Endothelial cell of umbilical vein (primary cell): ENCODE measurements at regions not wholly inside any gene's neighbourhood (a gene's known extent, or its start where the extent isn't known, plus 50 kb on each side); places are given as distances from the start of the nearest gene placed in this dataset.
"Not testable (repeated sequence)": the region's sequence is repeated elsewhere in the genome, so short reads cannot be mapped to it uniquely, and the experiment has no call there.

Experiments
- BruUV-seq: library from RNA; stranded (reverse); fragments of 400-500 nt; replicated peaks from 2 replicates; lab custom pipeline; 2021; lab: Mats Ljungman, UMichigan
- CTCF ChIA-PET: fragments of 300-600, 350-600 bp; sonication (Branson Sonifier 250); formaldehyde crosslinking; loops from one replicate; lab custom pipeline; 2021; ENCODE audit warnings: antibody characterized with exemption, inconsistent platforms; lab: Charles Lee
- POLR2A ChIA-PET: fragments of 300-600, 350-600 bp; sonication (Branson Sonifier 250); formaldehyde crosslinking; loops from one replicate; lab custom pipeline; 2021; ENCODE audit warnings: antibody characterized with exemption, inconsistent platforms; lab: Charles Lee
- DNase-seq: peaks from one replicate; pipeline ENCODE4 v3.0.0-alpha.2; 2011; ENCODE audit warnings: low read depth, low spot score
- FAIRE-seq: peaks from 2 replicates; lab custom pipeline; 2011; peaks lifted over from hg19 to GRCh38; lab: Jason Lieb, UNC
- H2AFZ ChIP-seq: 2 replicates; pipeline ENCODE4 v1.6.0; 2012; ENCODE audit warnings: low read depth, low read length, control low read depth, inconsistent platforms
- H3K27ac ChIP-seq: 2 replicates; pipeline ENCODE4 v1.5.1; 2011; ENCODE audit warnings: low read depth, mild to moderate bottlenecking, control low read depth, low read length, moderate library complexity; ENCODE audit not compliant: insufficient read depth
- H3K27me3 ChIP-seq, 2 experiments: 2 replicates each; pipeline versions ENCODE4 v1.6.0 to v1.6.1; 2011; ENCODE audit warnings: low read length in 2 of 2, mixed read lengths in 1 of 2; ENCODE audit not compliant: control insufficient read depth in 2 of 2, insufficient read depth in 2 of 2
- H3K36me3 ChIP-seq, 2 experiments: 2 replicates in 1 of 2; 3 replicates in 1 of 2; pipeline ENCODE4 v1.5.1; 2011; ENCODE audit warnings: low read length in 2 of 2, mild to moderate bottlenecking in 1 of 2, moderate library complexity in 1 of 2; ENCODE audit not compliant: control insufficient read depth in 2 of 2, insufficient read depth in 2 of 2; ENCODE audit errors: extremely low read depth in 1 of 2
- H3K4me1 ChIP-seq: 3 replicates; pipeline ENCODE4 v1.5.1; 2011; ENCODE audit warnings: mild to moderate bottlenecking, low read length; ENCODE audit not compliant: control insufficient read depth, insufficient read depth; ENCODE audit errors: extremely low read depth
- H3K4me2 ChIP-seq: 2 replicates; pipeline ENCODE4 v1.6.1; 2011; ENCODE audit warnings: low read length, control low read depth, mixed read lengths; ENCODE audit not compliant: insufficient read depth
- H3K4me3 ChIP-seq, 3 experiments: fragments of 200-600 bp in 1 of 3; sonication (generic), shearing (Covaris generic) in 1 of 3; replicated peaks in 1 of 3; 2 replicates each; pipeline ENCODE4 v1.5.1; 2011 to 2016; ENCODE audit warnings: control low read depth in 3 of 3, low read length in 3 of 3, mild to moderate bottlenecking in 2 of 3, inconsistent platforms in 1 of 3, low read depth in 1 of 3, moderate library complexity in 1 of 3; ENCODE audit not compliant: insufficient read depth in 1 of 3
- H3K79me2 ChIP-seq: 2 replicates; pipeline ENCODE4 v1.6.0; 2012; ENCODE audit warnings: low read length, inconsistent platforms; ENCODE audit not compliant: control insufficient read depth, insufficient read depth
- H3K9ac ChIP-seq: replicated peaks from 2 replicates; pipeline ENCODE3; 2011; ENCODE audit warnings: low read length, control low read depth; ENCODE audit not compliant: insufficient read depth; ENCODE audit errors: extremely low read depth
- H3K9me1 ChIP-seq: replicated peaks from 3 replicates; pipeline ENCODE4 v1.6.0; 2011; ENCODE audit warnings: mild to moderate bottlenecking, low read length; ENCODE audit not compliant: control insufficient read depth, insufficient read depth; ENCODE audit errors: extremely low read depth
- H3K9me3 ChIP-seq: replicated peaks from 2 replicates; pipeline ENCODE4 v1.5.1; 2012; ENCODE audit warnings: low read length, inconsistent platforms; ENCODE audit not compliant: control insufficient read depth, insufficient read depth
- H4K20me1 ChIP-seq: replicated peaks from 2 replicates; pipeline ENCODE3; 2011; ENCODE audit warnings: mild to moderate bottlenecking, low read length; ENCODE audit not compliant: control insufficient read depth, insufficient read depth; ENCODE audit errors: extremely low read depth
- dilution Hi-C: fragments of 300-500 bp; cut with MboI; formaldehyde crosslinking; loops from one replicate; pipeline ENCODE4 v1.15.0; 2019; ENCODE audit warnings: low sequenced_read_pairs; ENCODE audit not compliant: extremely low pct_ligation_motif_present
- intact Hi-C: fragments of 100-400 bp; cut with micrococcal nuclease; formaldehyde crosslinking; loops from one replicate; pipeline ENCODE4 v1.10.0; 2022

DNA sequence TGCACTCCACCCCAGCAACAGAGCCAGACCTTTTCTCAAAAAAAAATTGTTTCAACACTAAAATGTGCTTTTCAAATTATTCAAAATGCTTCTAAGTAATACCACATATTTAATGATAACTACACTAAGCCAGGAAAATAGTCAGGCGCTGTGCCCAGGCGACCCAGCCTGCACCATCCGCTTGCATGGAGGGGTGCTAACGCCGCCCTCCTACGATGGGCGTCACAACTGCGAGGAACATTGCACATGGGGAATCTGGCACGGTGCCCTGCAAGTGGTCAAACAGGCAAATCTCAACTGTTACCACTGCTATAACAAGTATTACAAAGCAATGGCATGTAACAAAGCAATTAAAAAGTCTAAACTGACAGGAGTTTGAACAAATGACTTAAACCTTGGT, 131.7 kb upstream of the PTPN20 start:
- intact Hi-C loops, H3K27ac ChIP-seq, H2AFZ ChIP-seq, H3K9me1 ChIP-seq, H3K9ac ChIP-seq, H3K4me3 ChIP-seq, dilution Hi-C loops, H4K20me1 ChIP-seq, FAIRE-seq, H3K4me1 ChIP-seq, BruUV-seq, H3K36me3 ChIP-seq, DNase-seq, H3K4me2 ChIP-seq, POLR2A ChIA-PET, H3K9me3 ChIP-seq, CTCF ChIA-PET, H3K27me3 ChIP-seq, H3K79me2 ChIP-seq: not testable (repeated sequence)

- CTCF ChIA-PET, H3K9ac ChIP-seq, H3K9me3 ChIP-seq, H3K4me2 ChIP-seq, DNase-seq, FAIRE-seq, H3K4me1 ChIP-seq, H2AFZ ChIP-seq, BruUV-seq, H3K36me3 ChIP-seq, H3K27ac ChIP-seq, dilution Hi-C loops, H3K27me3 ChIP-seq, H3K79me2 ChIP-seq, POLR2A ChIA-PET, H3K9me1 ChIP-seq, intact Hi-C loops, H3K4me3 ChIP-seq, H4K20me1 ChIP-seq: not testable (repeated sequence)
Measured at GRCh38 chr10:46780164-46780563, 131.1 kb upstream of the PTPN20 start.

GRCh38 chr10:46781001-46781400, 130.2 kb upstream of the PTPN20 start:
- H3K9me1 ChIP-seq, H3K36me3 ChIP-seq, H3K4me2 ChIP-seq, FAIRE-seq, H4K20me1 ChIP-seq, H3K9me3 ChIP-seq, dilution Hi-C loops, intact Hi-C loops, H3K4me1 ChIP-seq, BruUV-seq, H3K9ac ChIP-seq, POLR2A ChIA-PET, H2AFZ ChIP-seq, H3K27me3 ChIP-seq, CTCF ChIA-PET, H3K79me2 ChIP-seq, H3K27ac ChIP-seq, DNase-seq, H3K4me3 ChIP-seq: not testable (repeated sequence)
